LNCAP (cell line): ENCODE measurements at regions not wholly inside any gene's neighbourhood (a gene's known extent, or its start where the extent isn't known, plus 50 kb on each side); places are given as distances from the start of the nearest gene placed in this dataset.
A peak's percentile ranks its signal among the peaks of the same experiment; 100 is the strongest.

Source experiments
- CTCF ChIP-seq: fragments of 450-650 bp; IDR thresholded peaks from 2 replicates; pipeline ENCODE4 v1.5.1; 2017; ENCODE audit warnings: mild to moderate bottlenecking

GRCh38 chr1:101453844-101454243, 217.0 kb downstream of the S1PR1 start:
- no peak for TF ChIP-seq CTCF

- TF ChIP-seq CTCF = no peak
These were observed 218.3 kb downstream of the S1PR1 start for GRCh38 chr1:101455166-101455565.

- TF ChIP-seq CTCF = no peak
These were observed 223.9 kb downstream of the S1PR1 start for GRCh38 chr1:101460739-101461138.

- TF ChIP-seq CTCF = no peak
These were observed 226.4 kb downstream of the S1PR1 start for GRCh38 chr1:101463195-101463594.

- TF ChIP-seq CTCF = no peak
These were observed 229.1 kb downstream of the S1PR1 start for GRCh38 chr1:101465941-101466340.

GRCh38 chr1:101474039-101474665, 237.3 kb downstream of the S1PR1 start:
- peak; percentile 61 for TF ChIP-seq CTCF

GRCh38 chr1:101476541-101476940, 239.7 kb downstream of the S1PR1 start:
- no peak for TF ChIP-seq CTCF

GRCh38 chr1:101479945-101480344, 243.1 kb downstream of the S1PR1 start:
- no peak for TF ChIP-seq CTCF
